GM23248 (cell line): ENCODE measurements at regions not wholly inside any gene's neighbourhood (a gene's known extent, or its start where the extent isn't known, plus 50 kb on each side); places are given as distances from the start of the nearest gene placed in this dataset.

ENCODE experiments used
- EZH2 ChIP-seq: fragments of 200-600 bp; sonication (generic); IDR thresholded peaks from 2 replicates; pipeline ENCODE4 v1.6.1; 2018; ENCODE audit warnings: antibody characterized with exemption, mild to moderate bottlenecking; ENCODE audit not compliant: insufficient read depth, poor library complexity, severe bottlenecking
- EZH2phosphoT487 ChIP-seq: fragments of 200-600 bp; sonication (generic); IDR thresholded peaks from 2 replicates; pipeline ENCODE4 v1.6.1; 2018; ENCODE audit warnings: antibody characterized with exemption, moderate library complexity, mild to moderate bottlenecking, low read depth; ENCODE audit not compliant: insufficient read depth

- no peak for TF ChIP-seq EZH2
- TF ChIP-seq EZH2phosphoT487: no peak
These were observed 156.6 kb upstream of the CNTNAP2 start for GRCh38 chr7:145959981-145960380.
